ENCODE measurements at regions not wholly inside any gene's neighbourhood (a gene's known extent, or its start where the extent isn't known, plus 50 kb on each side); places are given as distances from the start of the nearest gene placed in this dataset.
A peak's percentile ranks its signal among the peaks of the same experiment; 100 is the strongest.

DNA sequence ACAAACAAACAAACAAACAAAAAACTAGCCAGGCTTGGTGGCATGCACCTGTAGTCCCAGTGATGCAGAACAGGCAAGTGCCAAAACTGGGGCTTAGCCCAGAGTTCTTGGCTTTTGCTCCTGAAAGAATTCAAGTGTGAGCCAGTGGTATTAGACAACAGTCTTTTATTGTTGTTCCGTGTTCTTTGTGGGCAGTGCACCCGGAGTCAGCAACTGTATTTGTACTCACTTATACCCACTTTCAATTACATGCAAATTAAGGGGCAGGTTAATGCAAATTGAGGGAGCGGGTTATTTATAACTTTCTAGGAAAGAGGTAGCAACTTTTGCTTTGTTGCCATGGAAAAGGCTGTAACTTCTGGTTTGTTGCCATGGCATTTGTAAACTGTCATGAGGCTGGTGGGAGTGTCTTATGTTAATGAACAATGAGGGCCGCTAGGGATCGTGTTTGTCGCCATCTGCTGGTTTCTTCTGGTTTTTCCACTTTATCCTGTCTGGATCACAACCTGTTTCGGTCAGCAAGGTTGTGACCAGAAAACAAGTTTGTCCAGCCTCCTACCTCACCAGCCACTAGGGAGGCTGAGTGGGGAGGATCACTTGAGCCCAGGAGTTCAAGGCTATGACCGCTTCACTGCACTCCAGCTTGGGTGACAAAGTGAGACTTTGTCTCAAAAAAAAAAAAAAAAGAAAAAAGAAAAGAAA lies 88.8 kb upstream of the ESX1 start:
- Histone ChIP-seq H3K9ac (ENCODE audit: low read depth in 1 of 2, low read length in 2 of 2) (no peak overlapping the region), H3K27me3 (ENCODE audit: control insufficient read depth in 2 of 2, insufficient read depth in 2 of 2, low read length in 2 of 2) (no peaks in the 10 kb centered on the region), H3K27ac (ENCODE audit: low read depth in 2 of 2, low read length in 2 of 2) (no peak overlapping the region), H3K4me3 (ENCODE audit: low read length in 2 of 2) (peak overlapping the region in 1 of 2 donors; percentile 39), H3K36me3 (ENCODE audit: control insufficient read depth in 2 of 2, insufficient read depth in 2 of 2, low read length in 2 of 2) (no peaks in the 10 kb centered on the region), H3K4me1 (ENCODE audit: control insufficient read depth in 2 of 2, insufficient read depth in 2 of 2, low read length in 2 of 2) (no peaks in the 10 kb centered on the region), H3K9me3 (ENCODE audit: control insufficient read depth in 2 of 2, low read length in 2 of 2) (no peaks in the 10 kb centered on the region)

DNA sequence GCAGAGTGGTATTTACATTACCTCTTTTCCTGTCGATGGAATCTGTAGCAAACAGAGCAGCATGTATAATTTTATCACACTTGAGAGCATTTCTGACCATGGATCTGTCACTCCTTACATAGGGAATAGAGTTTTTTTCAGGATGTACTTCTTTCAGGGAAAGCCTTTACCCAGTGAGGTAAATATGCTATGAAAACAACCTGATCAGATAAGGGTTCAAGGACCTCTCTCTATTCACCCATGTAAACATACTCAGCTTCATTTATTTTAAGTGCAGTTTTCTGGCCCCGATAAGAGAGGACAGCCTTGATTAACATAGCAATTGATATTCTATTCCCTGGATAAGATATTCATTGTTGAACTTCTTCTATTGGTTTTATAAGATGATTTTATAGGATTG lies 87.3 kb upstream of the ESX1 start:
- Histone ChIP-seq H3K9me3 (ENCODE audit: control insufficient read depth in 2 of 2, low read length in 2 of 2) (no peaks in the 10 kb centered on the region), H3K27ac (ENCODE audit: low read depth in 2 of 2, low read length in 2 of 2) (no peak overlapping the region), H3K4me1 (ENCODE audit: control insufficient read depth in 2 of 2, insufficient read depth in 2 of 2, low read length in 2 of 2) (no peaks in the 10 kb centered on the region), H3K36me3 (ENCODE audit: control insufficient read depth in 2 of 2, insufficient read depth in 2 of 2, low read length in 2 of 2) (no peaks in the 10 kb centered on the region), H3K9ac (ENCODE audit: low read depth in 1 of 2, low read length in 2 of 2) (no peak overlapping the region), H3K27me3 (ENCODE audit: control insufficient read depth in 2 of 2, insufficient read depth in 2 of 2, low read length in 2 of 2) (no peaks in the 10 kb centered on the region), H3K4me3 (ENCODE audit: low read length in 2 of 2) (no peak overlapping the region)

DNA sequence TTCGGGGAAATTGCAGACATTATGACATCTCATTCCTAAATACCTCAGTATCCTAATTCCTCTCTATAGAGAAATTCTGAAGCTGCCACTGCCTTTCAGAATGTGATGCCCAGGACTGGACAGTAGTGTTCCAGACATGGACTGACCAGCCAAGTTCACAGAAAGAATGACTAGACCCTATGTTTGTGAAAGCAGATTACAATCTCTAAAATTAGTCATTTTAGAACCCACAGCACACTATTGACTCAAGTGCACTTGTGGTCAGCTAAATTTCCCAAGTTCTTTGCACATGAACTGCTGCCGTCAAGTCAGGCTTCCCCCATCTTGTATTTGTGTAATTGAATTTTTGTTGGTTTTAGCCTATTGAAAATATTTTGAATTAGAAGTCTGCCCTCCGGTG lies 81.0 kb upstream of the ESX1 start:
- Histone ChIP-seq H3K27me3 (ENCODE audit: control insufficient read depth in 2 of 2, insufficient read depth in 2 of 2, low read length in 2 of 2) (peaks cover 4% of the 10 kb centered on the region in 2 donors), H3K27ac (ENCODE audit: low read depth in 2 of 2, low read length in 2 of 2) (no peak overlapping the region), H3K9ac (ENCODE audit: low read depth in 1 of 2, low read length in 2 of 2) (no peak overlapping the region), H3K9me3 (ENCODE audit: control insufficient read depth in 2 of 2, low read length in 2 of 2) (no peaks in the 10 kb centered on the region), H3K4me3 (ENCODE audit: low read length in 2 of 2) (no peak overlapping the region), H3K36me3 (ENCODE audit: control insufficient read depth in 2 of 2, insufficient read depth in 2 of 2, low read length in 2 of 2) (no peaks in the 10 kb centered on the region), H3K4me1 (ENCODE audit: control insufficient read depth in 2 of 2, insufficient read depth in 2 of 2, low read length in 2 of 2) (no peaks in the 10 kb centered on the region)

DNA sequence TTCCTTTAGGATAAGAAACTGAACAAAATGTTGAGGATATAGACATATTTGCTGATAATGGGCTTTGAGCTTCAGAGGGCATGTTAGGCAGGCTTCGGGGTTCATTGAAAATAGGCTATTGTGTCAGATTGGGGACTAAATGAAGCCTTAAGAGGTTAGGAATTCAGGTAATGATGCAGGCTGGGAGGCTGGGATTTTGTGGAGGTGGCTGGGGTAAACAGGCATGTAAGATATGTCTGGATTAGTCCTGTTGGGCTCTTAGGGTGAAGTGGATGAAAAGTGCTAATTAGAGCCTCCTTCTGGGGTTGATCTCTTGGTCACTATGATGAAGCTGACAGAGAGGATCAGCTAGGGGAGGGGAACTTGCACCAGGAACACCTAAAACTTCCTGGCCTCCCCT lies 80.2 kb upstream of the ESX1 start:
- no peaks in the 10 kb centered on the region for H3K9me3 ChIP-seq (ENCODE audit: control insufficient read depth in 2 of 2, low read length in 2 of 2)
- no peak overlapping the region for H3K4me3 ChIP-seq (ENCODE audit: low read length in 2 of 2)
- H3K36me3 ChIP-seq (ENCODE audit: control insufficient read depth in 2 of 2, insufficient read depth in 2 of 2, low read length in 2 of 2): no peaks in the 10 kb centered on the region
- no peak overlapping the region for H3K27ac ChIP-seq (ENCODE audit: low read depth in 2 of 2, low read length in 2 of 2)
- peaks cover 4% of the 10 kb centered on the region in 2 donors for H3K27me3 ChIP-seq (ENCODE audit: control insufficient read depth in 2 of 2, insufficient read depth in 2 of 2, low read length in 2 of 2)
- no peak overlapping the region for H3K9ac ChIP-seq (ENCODE audit: low read depth in 1 of 2, low read length in 2 of 2)
- no peaks in the 10 kb centered on the region for H3K4me1 ChIP-seq (ENCODE audit: control insufficient read depth in 2 of 2, insufficient read depth in 2 of 2, low read length in 2 of 2)

DNA sequence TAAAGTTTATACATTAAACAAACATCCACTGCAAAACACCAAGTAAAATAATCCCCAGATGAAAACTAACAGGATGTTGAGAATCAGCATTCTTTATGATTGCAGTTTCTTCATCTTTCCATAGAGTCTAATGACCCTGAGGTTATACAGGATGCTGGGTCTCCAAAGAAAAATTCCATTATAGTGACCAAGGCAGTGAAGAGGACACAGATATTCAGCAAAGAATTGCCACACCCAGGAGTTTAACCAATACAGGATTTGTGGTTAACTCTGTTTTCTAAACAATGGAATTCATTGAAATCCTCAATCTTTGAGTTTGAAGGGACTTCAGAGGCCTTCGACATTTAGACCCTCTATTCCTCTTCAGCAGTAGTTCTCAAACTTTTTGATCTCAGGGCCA lies 76.2 kb upstream of the ESX1 start:
- no peak overlapping the region for H3K4me3 ChIP-seq (ENCODE audit: low read length in 2 of 2)
- no peaks in the 10 kb centered on the region for H3K9me3 ChIP-seq (ENCODE audit: control insufficient read depth in 2 of 2, low read length in 2 of 2)
- H3K4me1 ChIP-seq (ENCODE audit: control insufficient read depth in 2 of 2, insufficient read depth in 2 of 2, low read length in 2 of 2): no peaks in the 10 kb centered on the region
- H3K36me3 ChIP-seq (ENCODE audit: control insufficient read depth in 2 of 2, insufficient read depth in 2 of 2, low read length in 2 of 2): no peaks in the 10 kb centered on the region
- H3K27ac ChIP-seq (ENCODE audit: low read depth in 2 of 2, low read length in 2 of 2): no peak overlapping the region
- no peak overlapping the region for H3K9ac ChIP-seq (ENCODE audit: low read depth in 1 of 2, low read length in 2 of 2)
- peaks cover 4% of the 10 kb centered on the region in 2 donors for H3K27me3 ChIP-seq (ENCODE audit: control insufficient read depth in 2 of 2, insufficient read depth in 2 of 2, low read length in 2 of 2)

DNA sequence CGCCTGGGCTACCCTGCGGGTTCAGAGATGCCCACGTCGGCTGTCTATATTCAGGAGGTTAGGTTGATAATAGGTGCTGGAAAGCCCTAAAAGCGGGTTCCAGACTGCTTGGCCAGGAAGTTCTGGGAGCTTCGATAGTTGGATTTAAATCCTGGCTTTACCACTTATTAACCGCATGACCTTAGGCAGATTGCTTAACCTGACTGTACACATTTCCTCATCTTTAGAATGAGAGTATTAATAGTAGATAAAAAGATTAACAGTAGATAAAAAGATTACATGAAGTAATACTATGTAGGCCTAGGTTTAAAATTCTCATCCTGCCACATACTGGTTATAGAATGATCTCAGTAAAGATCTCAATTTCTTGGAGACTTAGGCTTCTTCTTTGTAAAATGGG lies 75.0 kb upstream of the ESX1 start:
- H3K4me1 ChIP-seq (ENCODE audit: control insufficient read depth in 2 of 2, insufficient read depth in 2 of 2, low read length in 2 of 2): no peaks in the 10 kb centered on the region
- H3K27me3 ChIP-seq (ENCODE audit: control insufficient read depth in 2 of 2, insufficient read depth in 2 of 2, low read length in 2 of 2): peaks cover 2 to 4% of the 10 kb centered on the region in 2 donors
- H3K36me3 ChIP-seq (ENCODE audit: control insufficient read depth in 2 of 2, insufficient read depth in 2 of 2, low read length in 2 of 2): no peaks in the 10 kb centered on the region
- H3K4me3 ChIP-seq (ENCODE audit: low read length in 2 of 2): no peak overlapping the region
- H3K9me3 ChIP-seq (ENCODE audit: control insufficient read depth in 2 of 2, low read length in 2 of 2): no peaks in the 10 kb centered on the region
- H3K27ac ChIP-seq (ENCODE audit: low read depth in 2 of 2, low read length in 2 of 2): no peak overlapping the region
- no peak overlapping the region for H3K9ac ChIP-seq (ENCODE audit: low read depth in 1 of 2, low read length in 2 of 2)

DNA sequence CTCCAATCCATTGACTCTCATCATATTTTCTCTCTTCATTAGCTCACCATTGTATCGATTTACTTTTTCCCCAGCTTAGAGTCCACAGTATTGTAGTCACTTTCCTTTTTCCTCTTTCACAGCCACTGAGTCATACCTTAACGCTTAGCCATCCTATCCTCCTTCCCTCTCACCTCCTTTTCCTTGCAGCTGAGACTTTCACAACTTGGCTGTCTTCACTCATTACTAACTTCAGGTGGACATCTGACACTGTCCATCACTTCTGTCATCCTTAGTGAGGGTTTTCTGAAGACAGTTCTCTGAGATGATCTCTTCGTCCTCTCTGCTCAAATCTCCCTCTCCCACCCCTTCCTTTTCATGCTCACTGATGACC lies 70.5 kb upstream of the ESX1 start:
- H3K27ac ChIP-seq (ENCODE audit: low read depth in 2 of 2, low read length in 2 of 2): no peak overlapping the region
- H3K9ac ChIP-seq (ENCODE audit: low read depth in 1 of 2, low read length in 2 of 2): no peak overlapping the region
- no peaks in the 10 kb centered on the region for H3K27me3 ChIP-seq (ENCODE audit: control insufficient read depth in 2 of 2, insufficient read depth in 2 of 2, low read length in 2 of 2)
- no peaks in the 10 kb centered on the region for H3K36me3 ChIP-seq (ENCODE audit: control insufficient read depth in 2 of 2, insufficient read depth in 2 of 2, low read length in 2 of 2)
- no peaks in the 10 kb centered on the region for H3K9me3 ChIP-seq (ENCODE audit: control insufficient read depth in 2 of 2, low read length in 2 of 2)
- no peak overlapping the region for H3K4me3 ChIP-seq (ENCODE audit: low read length in 2 of 2)
- H3K4me1 ChIP-seq (ENCODE audit: control insufficient read depth in 2 of 2, insufficient read depth in 2 of 2, low read length in 2 of 2): no peaks in the 10 kb centered on the region

DNA sequence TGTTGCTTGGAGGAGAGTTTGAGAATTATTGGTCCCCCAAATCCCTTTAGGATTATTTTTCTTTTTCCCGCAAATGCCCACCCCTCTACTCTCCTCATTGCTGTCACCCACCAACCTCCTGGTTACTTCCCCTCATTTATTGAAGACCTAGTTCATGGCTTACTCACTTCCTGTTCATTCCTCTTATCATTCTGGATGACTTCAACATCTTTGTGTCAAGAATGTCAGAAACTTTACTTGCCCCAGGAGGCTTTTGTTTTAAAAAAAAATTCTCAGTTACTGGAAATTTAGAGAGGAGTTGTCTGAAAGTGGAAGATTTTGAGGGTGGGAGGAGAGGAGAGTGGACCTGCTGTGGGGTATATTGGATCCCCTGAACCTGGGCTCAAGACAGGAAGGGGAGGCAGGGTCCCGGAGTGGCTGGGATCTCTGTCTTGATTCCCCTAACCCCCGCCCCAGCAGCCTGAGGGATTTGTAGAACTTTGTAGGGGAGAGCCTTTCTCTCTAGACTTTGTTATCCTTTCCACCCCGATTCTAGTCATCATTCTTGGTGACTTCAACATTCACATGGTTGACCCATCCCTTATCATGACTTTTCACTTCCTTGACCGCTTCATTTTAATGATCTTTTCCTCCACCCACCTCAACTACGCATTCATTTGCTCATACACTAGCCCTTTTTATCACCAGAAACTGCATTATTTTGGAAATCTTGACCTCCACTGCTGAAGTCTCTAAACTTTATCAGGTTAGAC lies 69.9 kb upstream of the ESX1 start:
- Histone ChIP-seq H3K36me3 (ENCODE audit: control insufficient read depth in 2 of 2, insufficient read depth in 2 of 2, low read length in 2 of 2) (no peaks in the 10 kb centered on the region), H3K4me3 (ENCODE audit: low read length in 2 of 2) (no peak overlapping the region), H3K4me1 (ENCODE audit: control insufficient read depth in 2 of 2, insufficient read depth in 2 of 2, low read length in 2 of 2) (no peaks in the 10 kb centered on the region), H3K27me3 (ENCODE audit: control insufficient read depth in 2 of 2, insufficient read depth in 2 of 2, low read length in 2 of 2) (no peaks in the 10 kb centered on the region), H3K27ac (ENCODE audit: low read depth in 2 of 2, low read length in 2 of 2) (no peak overlapping the region), H3K9ac (ENCODE audit: low read depth in 1 of 2, low read length in 2 of 2) (no peak overlapping the region), H3K9me3 (ENCODE audit: control insufficient read depth in 2 of 2, low read length in 2 of 2) (no peaks in the 10 kb centered on the region)

DNA sequence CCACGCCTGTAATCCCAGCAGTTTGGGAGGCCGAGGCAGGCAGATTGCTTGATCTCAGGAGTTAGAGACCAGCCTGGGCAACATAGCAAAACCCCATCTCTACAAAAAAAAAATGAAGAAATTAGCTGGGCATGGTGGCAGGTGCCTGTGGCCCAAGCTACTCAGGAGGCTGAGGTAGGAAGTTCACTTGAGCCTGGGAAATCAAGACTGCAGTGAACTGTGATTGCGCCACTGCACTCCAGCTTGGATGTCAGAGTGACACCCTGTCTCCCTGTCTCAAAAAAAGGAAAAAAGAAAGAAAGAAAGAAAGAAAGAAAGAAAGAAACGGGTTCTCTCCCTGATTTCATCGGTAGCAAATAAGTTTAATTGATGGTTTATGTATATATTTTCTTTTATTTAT lies 64.6 kb upstream of the ESX1 start:
- Histone ChIP-seq H3K4me1 (ENCODE audit: control insufficient read depth in 2 of 2, insufficient read depth in 2 of 2, low read length in 2 of 2) (peaks cover 4 to 7% of the 10 kb centered on the region in 2 donors), H3K27ac (ENCODE audit: low read depth in 2 of 2, low read length in 2 of 2) (no peak overlapping the region), H3K9me3 (ENCODE audit: control insufficient read depth in 2 of 2, low read length in 2 of 2) (no peaks in the 10 kb centered on the region), H3K4me3 (ENCODE audit: low read length in 2 of 2) (no peak overlapping the region), H3K36me3 (ENCODE audit: control insufficient read depth in 2 of 2, insufficient read depth in 2 of 2, low read length in 2 of 2) (no peaks in the 10 kb centered on the region), H3K27me3 (ENCODE audit: control insufficient read depth in 2 of 2, insufficient read depth in 2 of 2, low read length in 2 of 2) (peaks cover 0 to 4% of the 10 kb centered on the region in 2 donors), H3K9ac (ENCODE audit: low read depth in 1 of 2, low read length in 2 of 2) (no peak overlapping the region)

DNA sequence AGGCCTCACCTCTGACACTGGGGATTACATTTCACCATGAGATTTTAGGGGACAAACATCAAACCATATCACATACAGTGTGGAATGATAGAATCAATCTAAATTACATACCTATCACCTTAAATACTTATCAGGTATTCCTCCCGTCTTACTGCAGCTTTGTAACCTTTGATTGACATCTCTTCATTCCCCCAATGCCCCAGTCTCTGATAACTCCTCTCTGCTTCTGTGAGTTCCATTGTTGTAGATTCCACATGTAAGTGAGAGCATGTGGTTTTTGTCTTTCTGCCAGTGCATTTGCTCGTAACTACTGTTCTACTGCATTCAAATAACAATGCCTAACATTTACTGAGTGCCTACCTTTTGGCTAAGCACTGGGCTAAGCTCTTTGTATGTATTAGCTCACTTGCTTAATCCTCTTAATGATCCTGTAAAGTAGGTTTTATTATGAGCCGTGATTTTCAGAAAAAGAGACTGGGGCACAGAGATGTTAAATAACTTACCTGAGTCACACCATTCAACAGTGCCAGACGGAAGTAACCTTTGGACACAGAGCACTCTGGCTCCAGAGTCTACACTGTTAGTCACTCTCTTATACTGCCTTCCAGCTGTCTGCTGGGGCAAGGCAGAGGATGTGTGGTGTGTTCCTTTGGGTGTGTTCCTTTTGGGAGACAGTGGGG lies 63.7 kb upstream of the ESX1 start:
- Histone ChIP-seq H3K4me3 (ENCODE audit: low read length in 2 of 2) (no peak overlapping the region), H3K27ac (ENCODE audit: low read depth in 2 of 2, low read length in 2 of 2) (peak overlapping the region; percentile 45 to 52), H3K36me3 (ENCODE audit: control insufficient read depth in 2 of 2, insufficient read depth in 2 of 2, low read length in 2 of 2) (no peaks in the 10 kb centered on the region), H3K4me1 (ENCODE audit: control insufficient read depth in 2 of 2, insufficient read depth in 2 of 2, low read length in 2 of 2) (peaks cover 4 to 7% of the 10 kb centered on the region in 2 donors), H3K9me3 (ENCODE audit: control insufficient read depth in 2 of 2, low read length in 2 of 2) (no peaks in the 10 kb centered on the region), H3K27me3 (ENCODE audit: control insufficient read depth in 2 of 2, insufficient read depth in 2 of 2, low read length in 2 of 2) (peaks cover 0 to 4% of the 10 kb centered on the region in 2 donors), H3K9ac (ENCODE audit: low read depth in 1 of 2, low read length in 2 of 2) (no peak overlapping the region)
